Panc1 (cell line): ENCODE measurements at regions not wholly inside any gene's neighbourhood (a gene's known extent, or its start where the extent isn't known, plus 50 kb on each side); places are given as distances from the start of the nearest gene placed in this dataset.

Experiments
- POLR2AphosphoS5 ChIP-seq: IDR thresholded peaks from 2 replicates; pipeline ENCODE4 v1.6.1; 2012; ENCODE audit warnings: mild to moderate bottlenecking, low read depth, low read length, moderate library complexity
- TF ChIP-seq, protein P1 (sequence below): fragments of 450-650 bp; IDR thresholded peaks from 2 replicates; pipeline ENCODE4 v1.5.1; 2017; ENCODE audit warnings: mild to moderate bottlenecking

DNA sequence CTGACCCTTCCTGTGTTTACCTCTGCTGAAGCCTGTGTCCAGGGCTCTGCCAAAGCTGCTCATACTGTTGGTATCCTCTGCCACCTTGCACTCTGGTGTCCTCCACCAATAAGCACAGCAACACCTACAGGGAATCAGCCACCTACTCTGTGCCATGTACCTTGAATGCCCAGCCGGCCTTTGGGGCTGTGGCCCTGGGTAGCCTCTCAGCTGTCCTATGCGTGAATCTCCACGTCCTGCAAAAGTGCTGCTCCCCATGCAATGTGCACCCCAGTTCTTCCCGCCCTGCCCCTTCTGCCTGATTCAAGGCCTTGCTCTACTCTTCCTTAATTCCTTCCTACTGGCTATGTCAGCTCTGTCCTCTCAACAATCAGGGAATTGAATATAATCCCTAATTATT, 506.5 kb downstream of the ARHGEF28 start:
- TF ChIP-seq, protein P1, sequence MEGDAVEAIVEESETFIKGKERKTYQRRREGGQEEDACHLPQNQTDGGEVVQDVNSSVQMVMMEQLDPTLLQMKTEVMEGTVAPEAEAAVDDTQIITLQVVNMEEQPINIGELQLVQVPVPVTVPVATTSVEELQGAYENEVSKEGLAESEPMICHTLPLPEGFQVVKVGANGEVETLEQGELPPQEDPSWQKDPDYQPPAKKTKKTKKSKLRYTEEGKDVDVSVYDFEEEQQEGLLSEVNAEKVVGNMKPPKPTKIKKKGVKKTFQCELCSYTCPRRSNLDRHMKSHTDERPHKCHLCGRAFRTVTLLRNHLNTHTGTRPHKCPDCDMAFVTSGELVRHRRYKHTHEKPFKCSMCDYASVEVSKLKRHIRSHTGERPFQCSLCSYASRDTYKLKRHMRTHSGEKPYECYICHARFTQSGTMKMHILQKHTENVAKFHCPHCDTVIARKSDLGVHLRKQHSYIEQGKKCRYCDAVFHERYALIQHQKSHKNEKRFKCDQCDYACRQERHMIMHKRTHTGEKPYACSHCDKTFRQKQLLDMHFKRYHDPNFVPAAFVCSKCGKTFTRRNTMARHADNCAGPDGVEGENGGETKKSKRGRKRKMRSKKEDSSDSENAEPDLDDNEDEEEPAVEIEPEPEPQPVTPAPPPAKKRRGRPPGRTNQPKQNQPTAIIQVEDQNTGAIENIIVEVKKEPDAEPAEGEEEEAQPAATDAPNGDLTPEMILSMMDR: no peak
- no peak for TF ChIP-seq POLR2AphosphoS5
